ENCODE measurements at regions not wholly inside any gene's neighbourhood (a gene's known extent, or its start where the extent isn't known, plus 50 kb on each side); places are given as distances from the start of the nearest gene placed in this dataset.
"Not testable (repeated sequence)": the region's sequence is repeated elsewhere in the genome, so short reads cannot be mapped to it uniquely, and the experiment has no call there.

- no peak for FAIRE-seq
These were observed 1530.5 kb downstream of the PCDH18 start for GRCh38 chr4:136001791-136002190.

GRCh38 chr4:136000246-136000645, 1532.0 kb downstream of the PCDH18 start:
- FAIRE-seq, result no peak

- FAIRE-seq, result no peak
These were observed 1537.9 kb downstream of the PCDH18 start for GRCh38 chr4:135994360-135994759.

- FAIRE-seq, result no peak
These were observed 1555.4 kb downstream of the PCDH18 start for GRCh38 chr4:135976860-135977259.

GRCh38 chr4:135966936-135967335, 1565.4 kb downstream of the PCDH18 start:
- no peak for FAIRE-seq

- FAIRE-seq, result no peak
These were observed 1569.3 kb downstream of the PCDH18 start for GRCh38 chr4:135963009-135963408.

- no peak for FAIRE-seq
These were observed 1582.4 kb downstream of the PCDH18 start for GRCh38 chr4:135949931-135950330.

GRCh38 chr4:135948797-135949196, 1583.5 kb downstream of the PCDH18 start:
- FAIRE-seq, result no peak

- no peak for FAIRE-seq
These were observed 1590.6 kb downstream of the PCDH18 start for GRCh38 chr4:135941671-135942070.

- FAIRE-seq, result no peak
These were observed 1598.3 kb downstream of the PCDH18 start for GRCh38 chr4:135934026-135934425.

- FAIRE-seq, result no peak
These were observed 1604.6 kb downstream of the PCDH18 start for GRCh38 chr4:135927651-135928050.

GRCh38 chr4:135921081-135921480, 1611.2 kb downstream of the PCDH18 start:
- FAIRE-seq, result no peak

GRCh38 chr4:135917011-135917410, 1615.3 kb downstream of the PCDH18 start:
- no peak for FAIRE-seq

GRCh38 chr4:135900956-135901355, 1631.3 kb downstream of the PCDH18 start:
- no peak for FAIRE-seq

GRCh38 chr4:135864304-135864703, 1662.7 kb upstream of the PABPC4L start:
- FAIRE-seq, result not testable (repeated sequence)

- FAIRE-seq, result no peak
These were observed 1639.2 kb upstream of the PABPC4L start for GRCh38 chr4:135840781-135841180.

GRCh38 chr4:135839712-135840111, 1638.1 kb upstream of the PABPC4L start:
- no peak for FAIRE-seq

GRCh38 chr4:135838889-135839288, 1637.3 kb upstream of the PABPC4L start:
- FAIRE-seq, result no peak

- no peak for FAIRE-seq
These were observed 1632.9 kb upstream of the PABPC4L start for GRCh38 chr4:135834471-135834870.

- FAIRE-seq, result no peak
These were observed 1631.9 kb upstream of the PABPC4L start for GRCh38 chr4:135833529-135833928.

- FAIRE-seq, result no peak
These were observed 1623.2 kb upstream of the PABPC4L start for GRCh38 chr4:135824759-135825296.

- FAIRE-seq, result no peak
These were observed 1603.2 kb upstream of the PABPC4L start for GRCh38 chr4:135804785-135805184.

GRCh38 chr4:135777361-135777760, 1575.8 kb upstream of the PABPC4L start:
- no peak for FAIRE-seq

- FAIRE-seq, result no peak
These were observed 1574.3 kb upstream of the PABPC4L start for GRCh38 chr4:135775909-135776308.

- FAIRE-seq, result no peak
These were observed 1568.9 kb upstream of the PABPC4L start for GRCh38 chr4:135770505-135770904.

GRCh38 chr4:135744928-135745327, 1543.3 kb upstream of the PABPC4L start:
- FAIRE-seq, result peak; percentile 83
